ENCODE measurements at regions not wholly inside any gene's neighbourhood (a gene's known extent, or its start where the extent isn't known, plus 50 kb on each side); places are given as distances from the start of the nearest gene placed in this dataset.

DNA sequence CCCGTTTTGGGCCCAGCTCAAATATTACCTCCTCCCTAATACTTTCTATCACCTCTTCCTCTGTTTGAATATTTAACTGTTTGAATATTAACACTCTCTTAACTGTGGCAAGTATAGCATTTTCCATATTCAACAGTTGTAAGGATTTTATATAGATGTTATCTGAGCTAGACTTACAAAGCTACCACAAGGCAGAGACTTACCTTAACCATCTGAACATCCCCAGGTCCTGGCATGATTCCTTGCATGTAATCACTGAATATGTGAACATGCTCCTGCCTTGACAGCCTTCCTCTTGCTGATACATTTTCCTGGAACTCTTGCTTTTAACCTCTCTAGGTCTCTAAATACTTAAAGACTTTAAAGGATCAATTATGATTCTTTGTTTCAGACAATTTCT lies 182.4 kb downstream of the MCHR2 start:
- ATAC-seq (no peak), DNase-seq (no peak)
- intact Hi-C loops (cut with micrococcal nuclease), result no loop called here
- TF ChIP-seq, protein P1, sequence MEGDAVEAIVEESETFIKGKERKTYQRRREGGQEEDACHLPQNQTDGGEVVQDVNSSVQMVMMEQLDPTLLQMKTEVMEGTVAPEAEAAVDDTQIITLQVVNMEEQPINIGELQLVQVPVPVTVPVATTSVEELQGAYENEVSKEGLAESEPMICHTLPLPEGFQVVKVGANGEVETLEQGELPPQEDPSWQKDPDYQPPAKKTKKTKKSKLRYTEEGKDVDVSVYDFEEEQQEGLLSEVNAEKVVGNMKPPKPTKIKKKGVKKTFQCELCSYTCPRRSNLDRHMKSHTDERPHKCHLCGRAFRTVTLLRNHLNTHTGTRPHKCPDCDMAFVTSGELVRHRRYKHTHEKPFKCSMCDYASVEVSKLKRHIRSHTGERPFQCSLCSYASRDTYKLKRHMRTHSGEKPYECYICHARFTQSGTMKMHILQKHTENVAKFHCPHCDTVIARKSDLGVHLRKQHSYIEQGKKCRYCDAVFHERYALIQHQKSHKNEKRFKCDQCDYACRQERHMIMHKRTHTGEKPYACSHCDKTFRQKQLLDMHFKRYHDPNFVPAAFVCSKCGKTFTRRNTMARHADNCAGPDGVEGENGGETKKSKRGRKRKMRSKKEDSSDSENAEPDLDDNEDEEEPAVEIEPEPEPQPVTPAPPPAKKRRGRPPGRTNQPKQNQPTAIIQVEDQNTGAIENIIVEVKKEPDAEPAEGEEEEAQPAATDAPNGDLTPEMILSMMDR (IDR thresholded peaks at IDR 0.05), result no peak
- ChIA-PET CTCF (no interaction called here), POLR2A (no interaction called here)
- Mint-ChIP-seq H3K36me3 (ENCODE audit: low read depth) (no peaks in the 10 kb centered on the region), H3K27me3 (peaks cover 18% of the 10 kb centered on the region), H3K4me1 (ENCODE audit: low read depth) (no peaks in the 10 kb centered on the region), H3K9me3 (no peaks in the 10 kb centered on the region), H3K4me3 (no peak overlapping the region), H3K27ac (no peak overlapping the region)

DNA sequence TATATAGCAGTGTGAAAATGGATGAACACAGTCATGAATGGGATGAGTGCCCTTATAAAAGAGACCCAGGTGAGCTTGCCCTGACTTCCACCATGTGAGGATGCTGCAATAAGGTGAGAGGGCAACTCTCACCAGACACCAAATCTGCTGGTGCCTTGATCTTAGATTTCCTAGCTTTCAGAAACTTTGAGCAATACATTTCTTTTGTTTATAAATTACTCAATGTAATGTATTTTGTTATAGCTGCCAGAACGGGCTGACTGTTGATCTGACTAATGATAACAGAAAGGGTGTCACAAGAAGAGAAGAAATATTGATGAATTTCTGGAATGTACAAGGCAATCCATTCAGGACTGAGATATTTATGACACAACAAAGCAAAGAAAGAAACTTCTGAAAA lies 180.5 kb downstream of the MCHR2 start:
- no peaks in the 10 kb centered on the region for H3K4me1 Mint-ChIP-seq (ENCODE audit: low read depth)
- H3K4me3 Mint-ChIP-seq, result no peak overlapping the region
- H3K27ac Mint-ChIP-seq, result no peak overlapping the region
- TF ChIP-seq, protein P1 (IDR thresholded peaks at IDR 0.05), result no peak
- intact Hi-C loops (cut with micrococcal nuclease), result no loop called here
- H3K27me3 Mint-ChIP-seq, result peaks cover 16% of the 10 kb centered on the region
- ChIA-PET POLR2A (no interaction called here), CTCF (no interaction called here)
- no peaks in the 10 kb centered on the region for H3K9me3 Mint-ChIP-seq
- DNase-seq (no peak), ATAC-seq (no peak)
- H3K36me3 Mint-ChIP-seq (ENCODE audit: low read depth), result no peaks in the 10 kb centered on the region

GRCh38 chr6:99814230-99814928 lies 179.6 kb downstream of the MCHR2 start:
- no peaks in the 10 kb centered on the region for H3K4me1 Mint-ChIP-seq (ENCODE audit: low read depth)
- ATAC-seq, result no peak
- TF ChIP-seq, protein P1 (IDR thresholded peaks at IDR 0.05), result no peak
- no peaks in the 10 kb centered on the region for H3K36me3 Mint-ChIP-seq (ENCODE audit: low read depth)
- peaks cover 16% of the 10 kb centered on the region for H3K27me3 Mint-ChIP-seq
- H3K4me3 Mint-ChIP-seq, result no peak overlapping the region
- CTCF ChIA-PET, result no interaction called here
- no peaks in the 10 kb centered on the region for H3K9me3 Mint-ChIP-seq
- POLR2A ChIA-PET, result no interaction called here
- DNase-seq, result no peak
- H3K27ac Mint-ChIP-seq, result no peak overlapping the region
- intact Hi-C loops (cut with micrococcal nuclease), result no loop called here

GRCh38 chr6:99816795-99817194 lies 177.2 kb downstream of the MCHR2 start:
- H3K36me3 Mint-ChIP-seq (ENCODE audit: low read depth), result no peaks in the 10 kb centered on the region
- CTCF ChIA-PET, result no interaction called here
- no peaks in the 10 kb centered on the region for H3K4me1 Mint-ChIP-seq (ENCODE audit: low read depth)
- DNase-seq (no peak), ATAC-seq (no peak)
- TF ChIP-seq, protein P1 (IDR thresholded peaks at IDR 0.05), result no peak
- intact Hi-C loops (cut with micrococcal nuclease), result no loop called here
- H3K27ac Mint-ChIP-seq, result no peak overlapping the region
- no peaks in the 10 kb centered on the region for H3K9me3 Mint-ChIP-seq
- peaks cover 15% of the 10 kb centered on the region for H3K27me3 Mint-ChIP-seq
- H3K4me3 Mint-ChIP-seq, result no peak overlapping the region
- POLR2A ChIA-PET, result no interaction called here

- DNase-seq (no peak), ATAC-seq (no peak)
- ChIA-PET POLR2A (no interaction called here), CTCF (no interaction called here)
- TF ChIP-seq, protein P1 (IDR thresholded peaks at IDR 0.05), result no peak
- Mint-ChIP-seq H3K9me3 (no peaks in the 10 kb centered on the region), H3K4me3 (no peak overlapping the region), H3K27ac (no peak overlapping the region), H3K4me1 (ENCODE audit: low read depth) (peaks cover 4% of the 10 kb centered on the region), H3K36me3 (ENCODE audit: low read depth) (no peaks in the 10 kb centered on the region), H3K27me3 (peaks cover 26% of the 10 kb centered on the region)
- intact Hi-C loops (cut with micrococcal nuclease), result no loop called here
Measured at GRCh38 chr6:99818161-99818560, 175.9 kb downstream of the MCHR2 start.

All from activated CD8-positive, alpha-beta T cell treated with anti-CD3 and anti-CD28 coated beads for 36 hours (primary cell).